Stimulated activated CD4-positive, alpha-beta T cell treated with anti-CD3 and anti-CD28 coated beads, Interleukin-15, amount 100 ng/mL, for 1 hour (primary cell): ENCODE measurements at regions not wholly inside any gene's neighbourhood (a gene's known extent, or its start where the extent isn't known, plus 50 kb on each side); places are given as distances from the start of the nearest gene placed in this dataset.

Experiments used
- DNase-seq, 2 donors: peaks; one replicate each; pipeline ENCODE4 v3.0.0-alpha.2; 2020; ENCODE audit warnings: low read depth in 1 of 2, low spot score in 1 of 2

DNA sequence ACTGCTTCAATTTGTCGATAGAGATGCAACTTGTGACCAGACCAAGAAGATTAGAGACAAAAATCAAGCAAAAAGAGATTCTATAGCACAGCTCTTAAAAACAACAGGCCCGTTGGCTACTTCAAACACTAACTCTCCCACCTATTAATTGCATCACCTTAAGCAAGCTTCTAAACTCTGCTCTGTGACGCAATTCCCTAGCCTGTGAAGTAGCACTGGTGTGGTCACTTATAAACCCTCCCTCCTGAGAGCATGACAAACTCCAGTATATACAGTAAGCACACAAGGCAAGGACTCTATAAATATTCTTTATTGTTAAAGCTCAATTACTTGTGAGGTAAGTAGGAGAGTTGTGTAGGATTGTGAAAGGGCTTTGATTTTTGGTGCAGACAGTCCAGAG is 72.3 kb downstream of the CMPK2 start:
- DNase-seq = no peak

DNA sequence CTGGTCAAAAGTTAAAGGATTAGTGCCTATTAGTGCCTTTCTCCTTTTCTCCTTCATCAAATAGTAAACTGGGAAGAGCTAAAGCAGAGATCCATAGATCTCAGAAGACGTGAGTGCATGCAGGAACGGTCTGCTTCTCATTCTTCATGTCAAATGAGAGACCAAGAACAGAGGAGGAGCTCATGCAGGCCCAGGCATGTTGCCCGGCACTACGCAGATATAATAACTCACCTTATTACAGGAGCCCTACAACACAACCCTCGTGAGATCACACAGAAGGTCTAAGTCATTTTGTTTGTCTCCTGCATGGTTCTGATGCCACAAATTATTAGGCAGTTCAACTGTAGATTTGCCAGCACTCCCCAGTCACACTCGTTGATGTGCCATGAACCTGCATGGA is 71.8 kb downstream of the CMPK2 start:
- no peak for DNase-seq

DNA sequence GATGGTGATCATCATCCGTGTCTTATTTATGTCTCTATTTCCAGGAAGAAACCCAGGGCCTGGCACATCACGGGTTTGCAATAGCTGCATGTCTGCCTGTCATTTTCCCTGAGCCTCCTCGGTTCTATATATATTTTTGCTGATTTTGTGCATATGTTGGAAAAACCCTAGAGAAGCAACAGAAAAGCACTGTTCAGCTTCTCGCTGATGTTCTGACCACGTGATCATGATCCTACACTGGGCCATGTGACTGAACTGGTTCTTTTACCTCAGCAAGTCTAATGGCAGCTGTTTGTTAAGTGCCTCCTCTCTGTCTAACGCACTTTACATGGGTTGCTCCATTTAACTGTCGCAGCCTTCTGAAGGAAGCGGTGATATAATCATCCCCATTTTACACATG is 71.3 kb downstream of the CMPK2 start:
- DNase-seq = no peak
